GM18520 (cell line): ENCODE measurements at regions not wholly inside any gene's neighbourhood (a gene's known extent, or its start where the extent isn't known, plus 50 kb on each side); places are given as distances from the start of the nearest gene placed in this dataset.

Source experiments
- ATAC-seq: cut with Tn5 transposase; IDR thresholded peaks from one replicate; pipeline ENCODE4 v1.9.1; 2021; ENCODE audit not compliant: unreplicated experiment

DNA sequence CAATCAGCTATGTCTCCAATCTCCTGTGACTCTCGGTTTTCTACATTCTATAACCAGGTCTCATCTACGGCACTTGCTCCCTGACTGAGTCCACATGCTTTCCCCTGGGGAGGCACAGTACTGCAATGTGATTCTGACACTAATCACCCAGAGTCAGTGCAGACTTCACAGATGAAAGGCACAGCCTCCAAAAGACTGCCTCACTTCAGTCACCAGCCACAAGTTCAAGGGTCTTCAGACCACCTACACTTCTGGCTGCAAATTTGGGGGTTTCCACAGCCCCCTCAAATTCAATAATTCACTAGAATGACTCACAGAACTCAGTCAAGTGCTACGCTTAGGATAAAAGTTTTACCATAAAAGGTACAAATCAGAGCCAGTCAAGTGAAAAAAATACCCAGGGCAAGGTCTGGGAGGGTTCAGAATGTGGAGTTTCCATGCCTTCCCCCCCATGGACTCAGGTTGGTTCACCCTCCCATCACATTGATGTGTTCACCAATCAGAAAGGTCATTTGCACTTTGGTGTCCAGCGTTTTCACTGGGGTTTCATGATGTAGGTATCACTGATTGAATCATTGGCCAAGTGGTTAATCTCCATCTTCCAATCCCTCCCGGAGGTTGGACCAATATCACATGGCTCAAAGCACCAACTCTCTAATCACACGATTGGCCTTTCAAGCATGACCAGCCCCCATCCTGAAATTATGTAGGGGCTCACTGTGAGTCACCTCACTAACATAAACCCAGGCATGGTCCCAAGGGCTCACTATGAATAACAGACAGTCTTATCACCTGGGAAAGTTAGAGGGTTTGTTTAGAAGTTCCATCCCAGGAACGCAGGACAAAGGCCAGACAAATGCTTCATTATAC lies 182.9 kb upstream of the CAMK1G start:
- no peak for ATAC-seq

DNA sequence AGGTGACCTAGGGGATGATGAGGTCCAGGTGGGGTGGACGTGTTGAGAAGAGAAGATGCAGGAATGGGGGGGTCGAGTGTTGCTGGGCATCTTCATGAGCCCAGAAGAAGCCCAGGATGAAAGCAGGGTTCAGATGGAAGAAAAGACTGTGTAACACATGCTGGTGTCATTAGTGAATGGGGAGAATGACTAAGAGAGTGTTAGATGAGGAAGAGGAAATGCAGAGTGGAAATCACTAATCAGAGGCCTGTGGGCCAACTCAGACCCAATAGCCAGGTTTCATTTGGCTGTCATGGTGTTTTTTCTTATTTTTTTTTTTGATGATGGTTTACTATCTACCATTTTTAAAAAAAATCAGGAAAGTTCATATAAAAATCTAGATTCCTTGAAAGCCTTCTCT lies 180.8 kb upstream of the CAMK1G start:
- no peak for ATAC-seq

DNA sequence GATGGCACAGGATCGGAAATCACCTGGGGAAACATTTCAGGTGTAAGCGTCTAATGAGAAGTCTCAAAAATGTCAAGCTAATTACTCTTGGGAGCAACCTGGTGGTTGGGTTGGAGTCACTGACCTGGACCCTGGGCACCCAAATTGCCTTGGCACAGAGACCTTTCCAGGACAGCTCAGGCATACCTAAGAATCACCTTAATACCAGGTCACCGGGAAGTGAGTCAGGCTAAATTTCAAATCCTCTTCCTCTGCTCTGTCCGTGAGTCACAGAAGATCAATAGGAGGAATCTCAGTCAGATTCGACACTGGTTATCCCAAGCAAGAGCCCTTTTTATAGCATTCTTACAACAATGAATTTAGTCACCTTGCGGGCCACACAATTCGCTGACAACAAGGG lies 179.6 kb upstream of the CAMK1G start:
- ATAC-seq: no peak

DNA sequence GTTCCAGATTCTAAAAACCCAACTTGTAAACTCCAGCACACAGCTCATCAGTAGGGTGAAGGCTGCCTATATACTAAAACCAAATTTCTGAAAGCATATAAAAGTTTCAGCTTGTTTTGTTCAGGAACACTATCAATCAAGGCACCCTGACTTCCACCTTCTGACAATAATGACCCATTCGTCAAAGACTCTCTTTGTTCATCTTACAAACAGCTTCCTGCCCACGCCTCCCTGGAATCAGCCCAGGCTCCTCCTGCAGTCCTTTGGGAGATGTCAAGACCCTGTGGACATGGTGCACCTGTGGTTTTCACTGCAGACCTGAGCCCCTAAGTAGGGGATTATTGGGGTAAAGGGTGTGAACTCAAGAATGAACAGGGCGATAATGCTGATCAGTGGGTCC lies 178.9 kb upstream of the CAMK1G start:
- no peak for ATAC-seq

DNA sequence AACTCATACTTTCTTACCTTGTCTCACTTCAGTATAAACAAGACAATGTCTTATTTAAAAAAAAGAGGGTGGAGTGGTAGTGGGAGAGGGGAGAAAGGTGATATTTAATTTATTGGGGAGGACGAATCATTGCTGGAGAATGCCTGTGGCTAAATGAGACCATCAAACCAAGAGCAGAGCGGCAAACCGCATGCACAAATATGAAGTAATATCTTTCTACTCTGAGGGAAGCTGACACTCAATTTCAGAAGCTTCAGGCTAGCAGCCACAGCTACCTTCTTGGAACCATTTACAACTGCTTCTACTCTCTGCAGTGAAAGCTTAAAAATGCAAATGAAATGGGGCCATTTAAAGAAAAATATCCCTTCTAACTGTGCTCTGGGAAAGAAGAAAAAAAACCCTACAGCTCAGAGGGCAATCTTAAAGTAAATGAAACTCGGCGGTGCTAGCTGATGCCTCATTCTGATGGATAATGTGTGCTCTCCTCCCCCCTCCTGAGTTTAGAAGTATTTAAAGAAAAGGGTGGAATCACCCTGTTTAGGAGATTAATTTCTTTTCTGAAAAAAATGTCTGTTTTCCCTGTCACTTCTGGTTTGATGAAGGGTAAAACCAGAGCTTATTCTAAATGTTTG lies 178.2 kb upstream of the CAMK1G start:
- no peak for ATAC-seq

DNA sequence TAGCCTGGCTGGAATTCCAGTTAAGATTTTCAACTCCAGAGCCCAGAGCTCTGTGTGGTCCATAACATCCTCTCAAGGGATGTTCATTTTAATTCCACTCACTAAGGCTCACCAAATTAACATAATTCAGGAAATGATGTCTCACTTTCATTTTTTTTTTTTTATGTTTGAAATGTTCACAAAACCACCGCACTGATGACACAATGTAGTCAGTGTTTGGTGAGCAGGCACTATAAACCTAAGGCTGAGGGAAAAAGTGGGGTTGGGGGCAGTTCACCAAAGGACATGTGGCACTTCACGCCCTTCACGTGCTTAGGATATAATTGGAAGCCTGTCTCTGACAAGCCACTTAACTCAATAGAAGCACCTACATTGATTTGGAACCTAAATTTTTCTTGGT lies 177.3 kb upstream of the CAMK1G start:
- no peak for ATAC-seq

DNA sequence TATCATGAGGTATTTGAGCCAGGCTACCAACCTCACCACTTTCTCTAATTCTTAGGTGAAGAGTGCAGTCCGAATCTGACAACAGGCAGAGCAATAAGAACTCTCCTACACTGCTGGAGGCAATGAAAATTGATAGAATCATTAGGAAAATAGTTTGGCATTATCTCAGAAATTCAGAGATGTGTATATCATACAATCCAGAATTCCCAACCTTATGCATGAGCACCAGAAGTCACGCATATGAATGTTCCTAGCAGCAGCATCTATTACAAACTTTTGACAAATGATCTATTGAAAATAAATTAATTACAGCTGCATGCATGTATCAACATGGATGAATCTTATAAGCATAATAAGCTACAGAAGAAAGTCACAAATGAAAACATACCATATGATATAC lies 176.9 kb upstream of the CAMK1G start:
- ATAC-seq: no peak

DNA sequence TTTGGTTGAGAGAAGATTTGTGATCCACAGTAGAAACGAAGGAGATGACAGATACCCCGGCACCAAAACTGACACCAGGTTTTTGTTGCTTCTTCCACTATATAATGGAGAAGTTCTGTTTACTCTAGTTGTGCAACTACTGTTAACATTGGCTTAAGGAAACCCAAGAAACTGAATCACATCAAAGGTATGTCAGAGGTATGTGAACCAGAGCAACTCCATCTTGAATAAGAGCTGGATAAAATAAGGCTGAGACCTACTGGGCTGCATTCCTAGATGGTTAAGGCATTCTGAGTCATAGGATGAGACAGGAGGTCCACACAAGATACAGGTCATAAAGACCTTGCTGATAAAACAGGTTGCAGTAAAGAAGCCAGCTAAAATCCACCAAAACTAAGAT lies 173.7 kb upstream of the CAMK1G start:
- no peak for ATAC-seq

DNA sequence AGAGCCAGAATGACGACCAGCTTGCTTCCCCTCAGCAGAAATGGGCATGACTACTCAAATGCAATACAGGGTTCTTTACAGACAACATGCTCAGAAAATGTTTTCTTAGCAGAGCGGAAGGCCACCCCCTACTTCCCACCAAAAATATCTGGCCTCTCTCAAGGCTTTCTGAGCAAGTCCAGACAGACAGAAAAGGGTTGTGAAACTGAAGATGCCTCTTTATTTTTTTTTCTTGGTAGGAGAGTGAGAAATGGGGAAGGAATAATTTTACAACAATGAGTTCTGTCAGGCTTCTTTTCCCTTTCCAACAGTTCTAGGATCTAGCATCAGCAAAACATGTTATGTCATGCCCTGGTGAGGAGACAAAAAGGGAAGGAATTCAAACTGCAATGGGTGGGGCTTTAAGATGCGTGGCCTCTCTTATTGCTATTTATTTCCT lies 172.0 kb upstream of the CAMK1G start:
- ATAC-seq: no peak

DNA sequence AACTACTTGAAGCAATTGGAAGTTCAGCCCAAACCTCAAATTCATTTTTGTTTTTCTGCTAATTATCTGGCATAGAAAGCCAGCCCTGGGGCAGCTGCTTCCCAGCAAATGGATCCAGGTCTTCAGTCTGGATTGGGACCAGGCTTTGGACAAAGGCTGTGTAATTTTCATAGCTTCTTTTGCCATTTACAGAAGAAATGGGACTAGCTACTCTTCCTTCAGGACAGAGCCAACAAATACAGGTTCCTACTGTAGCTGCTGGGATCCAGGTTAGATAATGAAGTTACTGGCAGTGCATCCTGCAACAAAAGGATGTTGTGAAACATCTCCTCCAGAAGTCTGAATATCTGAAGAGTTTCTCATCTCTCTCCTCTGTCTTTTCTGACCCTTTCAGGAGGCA lies 171.5 kb upstream of the CAMK1G start:
- ATAC-seq: no peak

DNA sequence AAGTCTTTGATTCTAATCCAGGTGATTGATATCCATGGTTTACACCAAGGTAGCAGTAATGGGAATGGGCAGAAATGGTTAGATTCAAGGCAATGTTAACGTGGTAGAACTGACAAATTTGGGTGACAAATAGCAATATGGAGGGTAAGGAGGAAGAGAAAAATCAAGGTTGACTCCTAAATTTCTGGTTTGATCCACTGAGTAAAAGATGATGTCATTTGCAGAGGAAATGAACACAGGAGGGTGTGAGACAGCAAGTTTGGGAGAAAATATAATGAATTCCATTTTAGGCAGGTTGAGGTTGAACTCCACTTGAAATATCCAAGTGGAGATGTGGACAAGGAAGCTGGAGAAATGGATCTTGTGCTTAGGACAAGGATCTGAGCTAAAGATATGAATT lies 170.9 kb upstream of the CAMK1G start:
- no peak for ATAC-seq

DNA sequence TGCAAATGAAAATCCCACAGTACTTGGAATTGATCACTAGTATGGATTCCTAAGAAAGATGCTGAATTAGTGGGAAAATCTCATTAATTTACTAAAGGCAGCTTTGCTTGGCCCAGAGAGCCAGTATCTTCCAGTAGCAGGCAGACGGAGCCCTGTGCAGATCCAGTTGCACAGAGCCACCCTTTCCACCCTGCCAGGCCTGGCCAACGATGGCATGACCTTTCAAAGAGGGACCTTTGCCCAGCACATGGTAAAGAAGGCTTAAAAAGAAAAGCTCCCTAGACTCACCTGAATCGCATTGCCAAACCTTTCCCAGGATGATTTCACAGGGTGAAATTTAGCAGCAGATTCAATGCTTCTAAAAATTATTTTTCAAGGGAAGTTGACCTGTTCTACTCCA lies 170.5 kb upstream of the CAMK1G start:
- ATAC-seq: no peak

DNA sequence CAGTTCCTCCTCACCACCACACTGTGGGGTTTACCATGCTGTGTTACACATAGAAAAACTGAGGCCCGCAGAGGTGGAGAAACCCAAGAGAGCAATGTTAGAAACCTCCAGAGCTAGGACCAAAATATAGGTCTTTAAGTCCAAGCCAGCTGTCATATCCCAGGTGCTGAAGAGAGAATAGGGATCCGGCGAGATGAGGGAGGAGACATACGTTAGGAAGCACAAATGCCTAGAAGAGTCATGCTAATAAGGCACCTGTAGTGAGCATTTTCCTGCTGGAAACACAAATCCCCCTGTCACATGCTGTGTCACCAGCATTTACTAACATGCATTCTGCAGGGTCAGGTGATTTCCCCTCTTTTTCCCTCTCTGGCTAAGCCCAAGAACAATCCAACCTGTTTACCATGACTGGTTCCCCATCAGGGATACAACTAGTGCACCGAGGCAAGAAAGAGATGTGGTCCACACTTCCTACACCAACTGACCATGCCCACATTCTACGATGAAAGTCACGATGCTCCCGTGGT lies 168.6 kb upstream of the CAMK1G start:
- ATAC-seq: no peak

DNA sequence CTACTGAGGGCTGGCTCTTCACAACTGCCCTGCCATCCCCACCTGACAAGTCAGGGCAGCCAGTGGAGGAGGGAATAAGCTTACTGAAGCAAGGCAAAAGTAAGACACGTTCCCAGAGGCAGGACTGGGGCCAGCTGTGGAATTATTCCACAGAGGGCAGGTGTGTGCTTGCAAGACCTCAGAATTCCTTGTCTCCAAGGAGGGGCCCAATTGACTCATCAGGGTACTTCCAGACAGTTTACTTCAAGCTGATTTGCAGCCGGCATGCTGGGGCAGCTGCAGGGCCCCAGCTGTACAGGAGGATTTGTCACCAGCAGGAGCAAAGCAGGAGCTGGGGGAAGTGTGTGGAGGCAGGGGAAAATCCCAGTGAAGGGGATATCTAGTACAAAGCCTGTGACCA lies 167.5 kb upstream of the CAMK1G start:
- ATAC-seq: no peak

DNA sequence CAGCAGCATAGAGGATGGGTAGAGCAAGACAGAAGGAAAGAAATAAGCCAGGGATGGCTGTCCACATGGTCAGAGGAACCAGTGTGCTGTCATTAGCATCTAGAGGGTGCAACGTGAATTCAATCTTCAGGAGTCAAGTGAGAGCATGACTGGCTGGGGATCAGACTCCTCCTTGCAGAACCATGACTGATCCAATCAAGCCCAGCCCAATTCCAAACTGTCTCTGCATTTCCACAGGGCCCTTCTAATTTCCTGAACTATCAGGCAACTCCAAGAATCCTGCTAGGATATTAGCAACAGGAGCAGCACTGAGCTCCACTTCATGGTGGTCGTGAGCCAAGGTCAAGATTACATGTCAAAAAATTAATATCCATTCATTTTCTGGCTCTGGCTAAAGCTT lies 166.8 kb upstream of the CAMK1G start:
- no peak for ATAC-seq

DNA sequence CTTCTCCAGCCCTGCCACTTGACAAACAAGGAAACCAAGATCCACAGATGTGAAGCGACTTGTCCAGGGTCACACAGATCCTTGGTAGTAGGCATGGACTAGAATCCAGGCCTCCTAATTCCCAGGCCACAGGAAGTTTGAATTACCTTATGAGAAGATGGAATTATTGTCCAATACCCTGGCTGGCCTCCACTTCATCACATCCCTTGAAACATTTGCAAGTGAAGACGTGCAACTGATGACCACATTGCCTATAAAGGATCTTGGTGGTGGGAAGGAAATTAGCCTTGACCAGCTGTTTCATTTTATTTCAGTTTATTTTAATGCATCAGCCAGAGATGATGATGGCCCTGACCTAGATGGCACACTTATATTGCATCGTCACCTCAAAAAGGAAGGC lies 165.8 kb upstream of the CAMK1G start:
- no peak for ATAC-seq

DNA sequence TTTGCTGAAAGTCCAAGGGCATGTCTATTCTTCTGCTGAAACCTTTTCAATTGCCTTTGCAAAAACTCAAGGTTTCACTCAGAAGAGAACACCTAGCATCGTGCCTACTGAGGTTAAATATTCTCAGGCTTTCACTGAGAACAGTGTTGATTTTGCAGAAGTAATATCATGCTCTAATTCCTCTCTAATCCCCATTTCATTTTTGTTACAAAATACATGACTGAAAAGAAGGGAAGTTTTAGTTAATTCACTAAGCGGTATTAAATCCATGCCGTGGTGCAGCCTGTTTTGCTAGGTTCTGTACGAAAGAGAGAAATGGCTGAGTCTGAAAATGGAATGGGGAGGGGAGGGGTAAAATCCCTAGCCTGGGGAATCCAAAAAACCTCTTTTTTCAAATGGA lies 163.2 kb upstream of the CAMK1G start:
- no peak for ATAC-seq

DNA sequence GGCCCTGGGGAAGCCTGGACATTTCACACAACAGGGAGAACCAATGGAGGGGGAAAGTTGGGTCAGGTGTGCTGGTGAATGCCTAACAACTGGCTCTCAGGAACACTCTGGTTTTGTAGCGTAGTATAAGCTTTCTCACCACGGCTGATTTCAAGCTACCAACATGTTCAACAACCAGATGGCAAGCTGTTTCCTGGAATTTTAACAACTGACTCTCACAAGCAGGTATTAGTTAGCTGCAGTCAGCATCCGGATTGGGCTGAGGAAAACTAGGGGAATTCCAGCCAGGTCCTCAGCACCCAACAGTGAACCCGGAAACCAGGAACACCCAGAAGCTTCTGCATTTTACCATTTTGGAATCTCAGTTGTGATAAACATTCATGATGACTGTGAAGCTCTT lies 162.3 kb upstream of the CAMK1G start:
- ATAC-seq: no peak

DNA sequence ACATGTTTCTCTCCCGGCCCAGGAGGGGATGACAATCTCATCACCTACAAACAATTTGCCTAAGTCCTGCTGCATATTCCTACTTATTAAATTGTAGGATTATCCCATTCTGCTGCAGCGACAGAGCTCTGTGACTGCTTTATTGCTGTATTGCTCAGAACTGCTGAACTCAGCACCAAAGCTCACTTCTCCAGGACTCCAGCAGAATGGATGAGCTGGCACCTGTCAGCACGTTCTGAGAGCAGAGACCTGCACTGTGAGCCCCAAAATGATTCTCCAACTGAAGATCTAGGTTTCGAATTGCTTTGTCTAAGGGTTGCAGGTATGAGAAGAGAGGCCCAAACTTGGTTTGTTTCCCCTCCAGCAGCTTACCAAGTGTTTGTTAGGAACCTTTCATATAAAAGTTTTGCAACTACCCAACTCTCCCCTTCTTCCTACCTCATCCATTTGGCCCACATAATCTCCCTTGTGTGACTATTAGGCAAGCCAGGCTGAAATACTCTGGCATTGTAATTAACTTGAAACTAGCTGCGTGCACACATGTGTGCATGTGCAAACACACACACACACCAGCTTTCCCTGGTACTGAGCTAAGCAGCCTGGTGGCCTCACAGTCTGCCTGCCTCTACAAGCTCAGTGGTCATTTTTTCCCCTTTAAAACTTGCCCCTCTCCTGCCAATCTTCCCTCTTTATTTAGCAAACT lies 161.4 kb upstream of the CAMK1G start:
- no peak for ATAC-seq

DNA sequence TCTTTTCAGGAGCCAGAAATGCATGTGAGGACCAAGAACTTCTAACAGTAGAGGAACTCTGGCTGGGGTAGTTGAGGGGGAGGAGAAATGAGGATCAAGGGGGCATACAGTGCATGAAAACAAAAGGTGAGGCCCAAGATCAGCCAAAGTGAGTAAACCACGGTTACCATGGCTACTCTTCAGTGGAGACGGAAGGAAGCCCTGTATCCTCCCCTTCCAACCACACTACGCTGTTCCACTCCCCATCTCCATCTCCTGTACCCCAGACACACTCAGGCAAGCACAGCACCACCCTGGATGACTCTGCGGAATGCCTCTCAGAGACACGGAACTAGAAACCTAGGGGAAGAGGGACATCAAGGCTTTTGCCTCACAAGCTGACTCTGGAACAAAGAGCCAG lies 157.6 kb upstream of the CAMK1G start:
- ATAC-seq: no peak

DNA sequence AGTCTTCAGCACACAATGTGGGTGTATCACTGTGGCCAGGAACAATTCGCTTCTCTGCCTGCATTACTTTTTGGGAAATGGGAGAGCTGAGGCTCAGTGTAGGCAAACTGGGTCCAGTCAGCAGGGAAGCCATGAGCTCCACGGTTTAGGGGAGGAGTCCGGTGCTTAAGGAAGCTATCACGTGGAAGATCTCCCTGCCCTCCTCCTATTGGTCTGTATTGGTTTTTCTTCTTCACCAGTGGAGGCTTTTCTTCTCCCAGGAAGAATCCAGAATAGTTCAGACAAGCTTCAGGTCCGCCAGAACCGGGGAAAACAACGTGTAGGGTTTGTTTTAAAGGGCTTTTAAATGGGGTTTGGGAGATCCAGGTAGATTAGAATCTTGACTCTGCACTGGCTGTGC lies 156.2 kb upstream of the CAMK1G start:
- ATAC-seq: no peak

DNA sequence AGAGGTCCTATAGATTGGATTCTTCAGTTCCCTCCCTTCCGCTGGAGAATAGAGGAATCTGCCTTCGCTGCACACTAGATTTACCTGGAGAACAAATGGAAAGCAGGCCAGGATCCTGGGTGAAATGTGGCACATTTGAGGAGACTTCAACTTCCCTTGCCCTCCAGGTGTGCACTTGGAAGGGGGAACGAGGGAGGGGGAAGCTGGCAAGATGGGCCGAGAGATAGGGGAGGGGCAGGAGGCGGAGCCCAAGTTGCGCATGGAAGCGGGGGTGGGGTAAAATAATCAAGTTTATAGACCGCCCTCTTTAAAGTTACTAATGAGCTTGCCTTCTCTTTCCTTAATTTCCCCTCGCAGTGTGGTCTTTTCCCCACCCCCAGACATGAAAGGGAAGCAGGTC lies 155.7 kb upstream of the CAMK1G start:
- ATAC-seq: no peak
